Heart left ventricle (tissue), 13 donors: ENCODE measurements at regions not wholly inside any gene's neighbourhood (a gene's known extent, or its start where the extent isn't known, plus 50 kb on each side); places are given as distances from the start of the nearest gene placed in this dataset.

Source experiments
- CTCF ChIP-seq, 12 donors: fragments of 200-600 bp; sonication (generic) in 4 of 12; IDR thresholded peaks; one replicate each; pipeline versions ENCODE4 v1.5.0 to v1.8.0; 2018 to 2022; ENCODE audit warnings: antibody characterized with exemption in 12 of 12, mild to moderate bottlenecking in 5 of 12
- POLR2A ChIP-seq, 2 donors: fragments of 450-650 bp; IDR thresholded peaks; one replicate each; pipeline ENCODE4 v1.6.1; 2017; ENCODE audit warnings: antibody characterized with exemption in 2 of 2, mild to moderate bottlenecking in 2 of 2, moderate library complexity in 2 of 2
- donor health status: ischemic (EF 13 %, LVEDD 7.1; RV severe dilation, severe dysfunction).
- donor health status: DM: no; HTN: yes; CAD: no.
- donor health status: DM: no; HTN: no; CAD: no.
- donor health status: ischemic (EF 25% LVEDD 6.9; RV normal size, moderate dysfunction).
- donor health status: ischemic (EF 25% LVEDD 5.7; RV mildly dilated, moderate dysfunction).
- donor health status: ischemic (EF 35%, LVEDD 5.7; RV mildly dilated, moderate dysfunction).
- donor health status: nonischemic (EF 11% LVEDD 7.7; RV severe dilation, severe dysfunction).
- donor health status: DM: yes; HTN: yes; CAD: no.
- donor health status: PGD.
- donor health status: ischemic (EF 29% LVEDD 5.4; RV normal size, mild dysfunction).
- donor health status: nonischemic (EF 23%, LVEDD 6.1; RV moderate dilation, normal function).

- TF ChIP-seq CTCF (IDR thresholded peaks at IDR 0.05) = no peak
- TF ChIP-seq POLR2A (IDR thresholded peaks at IDR 0.05) = no peak
These were observed 165.2 kb upstream of the NFIB start for GRCh38 chr9:14479163-14479560.
